Neural cell (in vitro differentiated cells): ENCODE measurements at regions not wholly inside any gene's neighbourhood (a gene's known extent, or its start where the extent isn't known, plus 50 kb on each side); places are given as distances from the start of the nearest gene placed in this dataset.

Experiments
- H2AFZ ChIP-seq: fragments of 200-600, 300-800 bp; sonication (generic), shearing (Covaris generic); 2 replicates; pipeline ENCODE4 v1.6.0; 2014; ENCODE audit warnings: low read depth, mild to moderate bottlenecking, antibody characterized with exemption, low read length, moderate library complexity
- H3F3A ChIP-seq: fragments of 200-600 bp; shearing (Covaris generic); 2 replicates; pipeline ENCODE4 v1.6.1; 2016; ENCODE audit warnings: mild to moderate bottlenecking, moderate library complexity, mixed read lengths, antibody characterized with exemption, low read length; ENCODE audit not compliant: insufficient read depth, poor library complexity, severe bottlenecking
- H3K27ac ChIP-seq: fragments of 200-600, 300-800 bp; sonication (generic), shearing (Covaris generic); 2 replicates; pipeline ENCODE4 v1.5.1; 2014; ENCODE audit warnings: mild to moderate bottlenecking, low read length, moderate library complexity
- H3K27me3 ChIP-seq: fragments of 300-800, 200-600 bp; sonication (generic), shearing (Covaris generic); 2 replicates; pipeline ENCODE4 v1.6.0; 2014; ENCODE audit warnings: mild to moderate bottlenecking, low read depth, low read length, moderate library complexity; ENCODE audit not compliant: insufficient read depth
- H3K36me3 ChIP-seq: fragments of 300-800, 200-600 bp; sonication (generic), shearing (Covaris generic); 2 replicates; pipeline ENCODE4 v1.5.1; 2014; ENCODE audit warnings: mild to moderate bottlenecking, antibody characterized with exemption, low read length, moderate library complexity; ENCODE audit not compliant: insufficient read depth
- H3K4me2 ChIP-seq: fragments of 300-800, 200-600 bp; sonication (generic), shearing (Covaris generic); 2 replicates; pipeline ENCODE4 v1.6.0; 2014; ENCODE audit warnings: mild to moderate bottlenecking, low read length
- H3K4me3 ChIP-seq: fragments of 300-800, 200-600 bp; sonication (generic), shearing (Covaris generic); 2 replicates; pipeline ENCODE4 v1.5.1; 2014; ENCODE audit warnings: mild to moderate bottlenecking, low read length, moderate library complexity
- H3K79me2 ChIP-seq: fragments of 200-600 bp; shearing (Covaris generic); replicated peaks from 2 replicates; pipeline ENCODE4 v1.6.0; 2014; ENCODE audit warnings: mild to moderate bottlenecking, low read length, moderate library complexity; ENCODE audit not compliant: insufficient read depth
- H3K9ac ChIP-seq: fragments of 300-800, 200-600 bp; sonication (generic), shearing (Covaris generic); 2 replicates; pipeline ENCODE4 v1.6.1; 2016; ENCODE audit warnings: mild to moderate bottlenecking, low read length, mixed read lengths
- H3K9me2 ChIP-seq: fragments of 200-600 bp; shearing (Covaris generic); 2 replicates; pipeline ENCODE4 v1.6.1; 2016; ENCODE audit warnings: mild to moderate bottlenecking, low read length, mixed read lengths; ENCODE audit not compliant: insufficient read depth
- H3K9me3 ChIP-seq: fragments of 200-600, 300-800 bp; sonication (generic), shearing (Covaris generic); 2 replicates; pipeline ENCODE4 v1.6.1; 2016; ENCODE audit warnings: mild to moderate bottlenecking, mixed run types, low read length, moderate library complexity, mixed read lengths
- H4K20me1 ChIP-seq: fragments of 200-600 bp; shearing (Covaris generic); 2 replicates; pipeline ENCODE4 v1.6.1; 2016; ENCODE audit warnings: mild to moderate bottlenecking, mixed run types; ENCODE audit not compliant: insufficient read depth
- CTCF ChIP-seq: fragments of 450-650 bp; IDR thresholded peaks from 2 replicates; pipeline ENCODE4 v1.5.1; 2014; ENCODE audit warnings: antibody characterized with exemption, mild to moderate bottlenecking, moderate library complexity; ENCODE audit not compliant: poor library complexity, severe bottlenecking
- EP300 ChIP-seq: fragments of 450-650 bp; conservative IDR thresholded peaks from 2 replicates; pipeline ENCODE4 v1.6.1; 2014; ENCODE audit warnings: antibody characterized with exemption, mild to moderate bottlenecking, moderate library complexity; ENCODE audit not compliant: poor library complexity, severe bottlenecking
- EZH2 ChIP-seq: fragments of 200-600, 300-800 bp; shearing (Covaris generic), sonication (generic); IDR thresholded peaks from 2 replicates; pipeline ENCODE4 v1.6.1; 2014; ENCODE audit warnings: antibody characterized with exemption, low read length, borderline replicate concordance, mild to moderate bottlenecking; ENCODE audit not compliant: insufficient read depth, poor library complexity, severe bottlenecking
- MXI1 ChIP-seq: fragments of 450-650 bp; conservative IDR thresholded peaks from 2 replicates; pipeline ENCODE4 v1.6.1; 2014; ENCODE audit warnings: antibody characterized with exemption, mild to moderate bottlenecking; ENCODE audit not compliant: poor library complexity, severe bottlenecking
- POLR2AphosphoS5 ChIP-seq: IDR thresholded peaks from 2 replicates; pipeline ENCODE4 v1.6.1; 2012
- RAD21 ChIP-seq: fragments of 450-650 bp; conservative IDR thresholded peaks from 2 replicates; pipeline ENCODE4 v1.6.1; 2014; ENCODE audit warnings: antibody characterized with exemption, mild to moderate bottlenecking, moderate library complexity
- REST ChIP-seq: IDR thresholded peaks from 2 replicates; pipeline ENCODE4 v1.6.1; 2012; ENCODE audit warnings: borderline replicate concordance
- SMC3 ChIP-seq: fragments of 450-650 bp; conservative IDR thresholded peaks from 2 replicates; pipeline ENCODE4 v1.6.1; 2014; ENCODE audit warnings: antibody characterized with exemption, mild to moderate bottlenecking, moderate library complexity; ENCODE audit not compliant: poor library complexity
- TAF1 ChIP-seq: IDR thresholded peaks from 2 replicates; pipeline ENCODE4 v1.6.1; 2012; ENCODE audit warnings: low read depth

- Histone ChIP-seq H3K79me2 (no peaks in the 10 kb centered on the region), H3K4me2 (no peak overlapping the region), H3K27ac (no peak overlapping the region), H3K4me3 (no peak overlapping the region), H3K9me2 (no peaks in the 10 kb centered on the region), H2AFZ (no peak overlapping the region), H3F3A (no peaks in the 10 kb centered on the region), H3K9ac (no peak overlapping the region), H4K20me1 (no peaks in the 10 kb centered on the region), H3K9me3 (no peaks in the 10 kb centered on the region), H3K36me3 (no peaks in the 10 kb centered on the region), H3K27me3 (no peaks in the 10 kb centered on the region)
- TF ChIP-seq RAD21 (no peak), CTCF (no peak), MXI1 (no peak), POLR2AphosphoS5 (no peak), EZH2 (no peak), REST (no peak), TAF1 (no peak), EP300 (no peak), SMC3 (no peak)
These were observed 200.5 kb downstream of the KDR start for GRCh38 chr4:54924891-54925290.

- H3K27me3 ChIP-seq: no peaks in the 10 kb centered on the region
- no peak overlapping the region for H3K4me3 ChIP-seq
- no peak for TF ChIP-seq POLR2AphosphoS5
- no peak for TF ChIP-seq SMC3
- no peak for TF ChIP-seq MXI1
- no peak for TF ChIP-seq CTCF
- no peak for TF ChIP-seq TAF1
- no peak for TF ChIP-seq EP300
- no peak for TF ChIP-seq RAD21
- TF ChIP-seq REST: no peak
- TF ChIP-seq EZH2: no peak
- no peaks in the 10 kb centered on the region for H3F3A ChIP-seq
- no peak overlapping the region for H3K9ac ChIP-seq
- no peak overlapping the region for H3K27ac ChIP-seq
- H3K4me2 ChIP-seq: no peak overlapping the region
- H3K79me2 ChIP-seq: no peaks in the 10 kb centered on the region
- no peaks in the 10 kb centered on the region for H3K9me3 ChIP-seq
- H2AFZ ChIP-seq: no peak overlapping the region
- no peaks in the 10 kb centered on the region for H4K20me1 ChIP-seq
- H3K9me2 ChIP-seq: no peaks in the 10 kb centered on the region
- H3K36me3 ChIP-seq: no peaks in the 10 kb centered on the region
These were observed 210.1 kb downstream of the KDR start for GRCh38 chr4:54915276-54915675.
